Colonic mucosa (tissue), 4 donors: ENCODE measurements at regions not wholly inside any gene's neighbourhood (a gene's known extent, or its start where the extent isn't known, plus 50 kb on each side); places are given as distances from the start of the nearest gene placed in this dataset.

ENCODE experiments used
- DNase-seq: peaks from one replicate; pipeline ENCODE4 v3.0.0-alpha.2; 2020
- H3K27ac ChIP-seq: fragments of 200-600 bp; one replicate; pipeline ENCODE4 v1.8.0; 2021
- H3K27me3 ChIP-seq: fragments of 200-600 bp; one replicate; pipeline ENCODE4 v1.8.0; 2021
- H3K36me3 ChIP-seq: fragments of 200-600 bp; one replicate; pipeline ENCODE4 v1.8.0; 2021
- H3K4me1 ChIP-seq: fragments of 200-600 bp; one replicate; pipeline ENCODE4 v1.8.0; 2021; ENCODE audit warnings: mild to moderate bottlenecking
- H3K4me3 ChIP-seq: fragments of 200-600 bp; one replicate; pipeline ENCODE4 v1.8.0; 2021
- H3K9ac ChIP-seq, 2 donors: one replicate each; pipeline ENCODE4 v1.7.0; 2013; ENCODE audit warnings: control low read depth in 2 of 2, low read depth in 2 of 2, low read length in 2 of 2
- H3K9me3 ChIP-seq: fragments of 200-600 bp; one replicate; pipeline ENCODE4 v1.8.0; 2021
- intact Hi-C: fragments of 100-400 bp; cut with DNase I; formaldehyde crosslinking; loops from one replicate; pipeline ENCODE4 v1.14.1; 2022
- TF ChIP-seq, protein P1 (sequence below): fragments of 200-600 bp; IDR thresholded peaks from one replicate; pipeline ENCODE4 v1.8.0; 2022; ENCODE audit warnings: antibody characterized with exemption, mild to moderate bottlenecking
- donor health status: healthy.
- donor health status: DM: no; HTN: no; CAD: no.
- donor health status: DM: no; HTN: no; CAD: no.

DNA sequence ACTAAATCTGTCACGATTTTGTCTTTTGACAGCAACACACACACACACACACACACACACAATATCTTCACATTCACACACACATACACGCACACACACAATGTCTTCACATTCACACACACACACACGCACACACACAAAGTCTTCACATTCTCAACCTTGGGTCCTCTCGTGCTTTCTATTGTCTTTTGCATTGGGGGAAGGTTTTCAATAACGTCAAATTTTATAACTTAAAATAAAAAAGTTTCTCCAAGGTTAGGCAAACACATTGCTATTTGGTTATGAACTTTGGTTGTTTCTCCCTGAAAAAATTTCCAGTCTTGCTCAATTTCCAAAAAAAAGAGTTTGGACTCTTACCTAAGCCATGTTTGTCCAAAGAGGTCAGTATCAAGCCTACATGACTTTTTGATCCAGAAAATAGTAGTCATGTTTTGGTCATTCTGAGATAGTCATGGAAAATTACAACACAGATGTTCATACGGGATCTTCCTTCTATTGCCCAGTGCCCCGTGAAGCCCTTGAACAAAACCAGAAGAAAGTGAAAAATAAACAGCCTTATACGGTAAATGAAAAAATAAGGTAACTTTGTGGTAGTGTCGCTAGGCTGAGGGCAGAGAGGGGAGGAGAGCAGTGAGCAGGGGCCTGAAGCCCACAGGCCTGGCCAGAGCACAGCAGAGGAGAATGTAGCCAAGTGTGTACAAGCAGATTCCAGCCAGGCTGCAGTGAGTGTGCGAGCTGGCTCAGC is 542.8 kb upstream of the ID2 start:
- H3K27ac ChIP-seq = no peak overlapping the region
- TF ChIP-seq, protein P1, sequence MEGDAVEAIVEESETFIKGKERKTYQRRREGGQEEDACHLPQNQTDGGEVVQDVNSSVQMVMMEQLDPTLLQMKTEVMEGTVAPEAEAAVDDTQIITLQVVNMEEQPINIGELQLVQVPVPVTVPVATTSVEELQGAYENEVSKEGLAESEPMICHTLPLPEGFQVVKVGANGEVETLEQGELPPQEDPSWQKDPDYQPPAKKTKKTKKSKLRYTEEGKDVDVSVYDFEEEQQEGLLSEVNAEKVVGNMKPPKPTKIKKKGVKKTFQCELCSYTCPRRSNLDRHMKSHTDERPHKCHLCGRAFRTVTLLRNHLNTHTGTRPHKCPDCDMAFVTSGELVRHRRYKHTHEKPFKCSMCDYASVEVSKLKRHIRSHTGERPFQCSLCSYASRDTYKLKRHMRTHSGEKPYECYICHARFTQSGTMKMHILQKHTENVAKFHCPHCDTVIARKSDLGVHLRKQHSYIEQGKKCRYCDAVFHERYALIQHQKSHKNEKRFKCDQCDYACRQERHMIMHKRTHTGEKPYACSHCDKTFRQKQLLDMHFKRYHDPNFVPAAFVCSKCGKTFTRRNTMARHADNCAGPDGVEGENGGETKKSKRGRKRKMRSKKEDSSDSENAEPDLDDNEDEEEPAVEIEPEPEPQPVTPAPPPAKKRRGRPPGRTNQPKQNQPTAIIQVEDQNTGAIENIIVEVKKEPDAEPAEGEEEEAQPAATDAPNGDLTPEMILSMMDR = no peak
- H3K9ac ChIP-seq = no peak overlapping the region

DNA sequence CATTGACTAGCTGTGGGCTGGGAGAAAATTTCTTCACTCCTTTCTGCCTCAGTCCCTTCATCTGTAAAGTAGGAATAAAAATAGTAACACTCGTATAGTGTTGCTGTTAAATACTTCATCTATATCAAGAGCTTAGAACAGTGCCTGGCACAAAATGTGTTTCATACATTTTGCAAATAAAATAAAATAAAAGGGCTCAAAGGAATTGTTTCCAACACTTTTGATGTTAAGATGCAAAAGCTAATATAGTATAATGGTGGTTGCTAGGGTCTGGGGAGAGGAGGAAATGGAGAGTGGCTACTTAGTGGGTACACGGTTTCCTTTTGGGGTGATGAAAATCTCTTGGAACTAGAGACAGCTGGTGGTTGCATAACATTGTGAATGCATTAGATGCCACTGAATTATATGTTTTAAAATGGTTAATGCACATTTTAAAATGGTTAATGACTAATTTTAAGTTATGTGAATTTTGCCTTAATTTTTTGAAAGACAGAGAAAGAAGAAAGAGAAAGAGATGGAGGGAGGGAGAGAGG is 542.1 kb upstream of the ID2 start:
- Histone ChIP-seq H3K4me3 (no peak overlapping the region), H3K9ac (no peak overlapping the region), H3K27me3 (no peaks in the 10 kb centered on the region), H3K36me3 (no peaks in the 10 kb centered on the region), H3K9me3 (no peaks in the 10 kb centered on the region), H3K27ac (no peak overlapping the region), H3K4me1 (peaks cover 4% of the 10 kb centered on the region)
- TF ChIP-seq, protein P1 = no peak
- no peak for DNase-seq
- intact Hi-C loops = no loop called here

More for the DNA sequence above, 542.8 kb upstream of the ID2 start:
- H3K4me1 ChIP-seq = peaks cover 4% of the 10 kb centered on the region
- no peaks in the 10 kb centered on the region for H3K27me3 ChIP-seq
- no peak overlapping the region for H3K4me3 ChIP-seq
- intact Hi-C loops = no loop called here
- H3K9me3 ChIP-seq = no peaks in the 10 kb centered on the region
- H3K36me3 ChIP-seq = no peaks in the 10 kb centered on the region
- no peak for DNase-seq

GRCh38 chr2:8141079-8141707 is 540.7 kb upstream of the ID2 start:
- intact Hi-C loops = no loop called here
- H3K27ac ChIP-seq = no peak overlapping the region

GRCh38 chr2:8141780-8142179 is 540.1 kb upstream of the ID2 start:
- Histone ChIP-seq H3K36me3 (no peaks in the 10 kb centered on the region), H3K27me3 (no peaks in the 10 kb centered on the region), H3K4me3 (no peak overlapping the region), H3K27ac (no peak overlapping the region), H3K9ac (no peak overlapping the region), H3K4me1 (no peaks in the 10 kb centered on the region), H3K9me3 (no peaks in the 10 kb centered on the region)
- TF ChIP-seq, protein P1 = no peak
- intact Hi-C loops = no loop called here
- DNase-seq = no peak

More at GRCh38 chr2:8141079-8141707, 540.7 kb upstream of the ID2 start:
- H3K9me3 ChIP-seq = no peaks in the 10 kb centered on the region
- no peaks in the 10 kb centered on the region for H3K4me1 ChIP-seq
- no peak overlapping the region for H3K4me3 ChIP-seq
- peak; percentile 40 for DNase-seq
- TF ChIP-seq, protein P1 = no peak
- H3K9ac ChIP-seq = no peak overlapping the region
- no peaks in the 10 kb centered on the region for H3K27me3 ChIP-seq
- H3K36me3 ChIP-seq = no peaks in the 10 kb centered on the region

DNA sequence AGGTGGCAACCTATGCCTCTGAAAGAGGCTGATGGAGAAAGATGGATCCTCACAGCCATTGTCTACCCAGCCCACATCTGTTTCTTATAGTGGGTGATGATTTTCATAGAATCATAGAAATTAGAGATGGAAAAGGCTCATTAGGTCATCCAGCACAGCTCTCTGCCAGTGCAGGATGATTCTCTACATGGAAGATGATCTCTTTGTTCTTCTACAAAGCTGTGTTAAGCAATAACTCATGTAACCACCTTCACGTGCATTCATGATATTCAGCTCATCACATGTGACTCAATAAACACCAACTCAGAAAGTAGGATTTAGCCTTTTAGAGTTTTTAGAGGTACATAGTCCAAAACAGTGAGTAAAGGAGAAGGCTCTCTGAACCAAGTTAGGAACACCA is 539.4 kb upstream of the ID2 start:
- Histone ChIP-seq H3K4me3 (no peak overlapping the region), H3K9ac (no peak overlapping the region), H3K9me3 (no peaks in the 10 kb centered on the region), H3K4me1 (no peaks in the 10 kb centered on the region), H3K27ac (no peak overlapping the region), H3K36me3 (no peaks in the 10 kb centered on the region), H3K27me3 (no peaks in the 10 kb centered on the region)
- TF ChIP-seq, protein P1 = no peak
- DNase-seq = no peak
- intact Hi-C loops = no loop called here
